HG03280 (cell line): ENCODE measurements at regions not wholly inside any gene's neighbourhood (a gene's known extent, or its start where the extent isn't known, plus 50 kb on each side); places are given as distances from the start of the nearest gene placed in this dataset.
"Not testable (repeated sequence)": the region's sequence is repeated elsewhere in the genome, so short reads cannot be mapped to it uniquely, and the experiment has no call there.

Source experiments
- ATAC-seq: cut with Tn5 transposase; IDR thresholded peaks from one replicate; pipeline ENCODE4 v1.9.1; 2021; ENCODE audit warnings: mild to moderate bottlenecking, moderate library complexity; ENCODE audit not compliant: unreplicated experiment

GRCh38 chr9:42239445-42240260, 56.2 kb downstream of the SPATA31A6 start:
- ATAC-seq = not testable (repeated sequence)

GRCh38 chr9:42240261-42240579, 56.8 kb downstream of the SPATA31A6 start:
- ATAC-seq = not testable (repeated sequence)

GRCh38 chr9:42243211-42243610, 59.8 kb downstream of the SPATA31A6 start:
- not testable (repeated sequence) for ATAC-seq

GRCh38 chr9:42243822-42244221, 60.4 kb downstream of the SPATA31A6 start:
- not testable (repeated sequence) for ATAC-seq

- not testable (repeated sequence) for ATAC-seq
Measured at GRCh38 chr9:42268729-42269128, 85.3 kb downstream of the SPATA31A6 start.

GRCh38 chr9:42269171-42269570, 85.7 kb downstream of the SPATA31A6 start:
- not testable (repeated sequence) for ATAC-seq

- not testable (repeated sequence) for ATAC-seq
Measured at GRCh38 chr9:42273191-42273590, 89.7 kb downstream of the SPATA31A6 start.

- ATAC-seq = no peak
Measured at GRCh38 chr9:42275141-42275540, 91.7 kb downstream of the SPATA31A6 start.

- not testable (repeated sequence) for ATAC-seq
Measured at GRCh38 chr9:42282531-42283178, 99.2 kb downstream of the SPATA31A6 start.

- not testable (repeated sequence) for ATAC-seq
Measured at GRCh38 chr9:42283179-42283543, 99.7 kb downstream of the SPATA31A6 start.

GRCh38 chr9:42286145-42286845, 102.8 kb downstream of the SPATA31A6 start:
- ATAC-seq = not testable (repeated sequence)

GRCh38 chr9:42288002-42288864, 104.8 kb downstream of the SPATA31A6 start:
- not testable (repeated sequence) for ATAC-seq

- not testable (repeated sequence) for ATAC-seq
Measured at GRCh38 chr9:42288865-42289229, 105.4 kb downstream of the SPATA31A6 start.

GRCh38 chr9:42300124-42300523, 116.7 kb downstream of the SPATA31A6 start:
- ATAC-seq = not testable (repeated sequence)

- ATAC-seq = not testable (repeated sequence)
Measured at GRCh38 chr9:42306625-42307024, 123.2 kb downstream of the SPATA31A6 start.

- not testable (repeated sequence) for ATAC-seq
Measured at GRCh38 chr9:42307449-42307848, 124.0 kb downstream of the SPATA31A6 start.

GRCh38 chr9:42310972-42311371, 127.5 kb downstream of the SPATA31A6 start:
- not testable (repeated sequence) for ATAC-seq

GRCh38 chr9:42316026-42316425, 132.6 kb downstream of the SPATA31A6 start:
- ATAC-seq = not testable (repeated sequence)

- not testable (repeated sequence) for ATAC-seq
Measured at GRCh38 chr9:42317677-42318076, 134.2 kb downstream of the SPATA31A6 start.

- ATAC-seq = not testable (repeated sequence)
Measured at GRCh38 chr9:42323084-42323809, 139.8 kb downstream of the SPATA31A6 start.
